Endodermal cell (in vitro differentiated cells): ENCODE measurements at regions not wholly inside any gene's neighbourhood (a gene's known extent, or its start where the extent isn't known, plus 50 kb on each side); places are given as distances from the start of the nearest gene placed in this dataset.
"Not testable (repeated sequence)": the region's sequence is repeated elsewhere in the genome, so short reads cannot be mapped to it uniquely, and the experiment has no call there.

Experiments used
- DNase-seq: peaks from one replicate; pipeline ENCODE4 v3.0.0-alpha.2; 2017
- H3K27ac ChIP-seq: 2 replicates; pipeline ENCODE4 v1.5.1; 2013; ENCODE audit warnings: mild to moderate bottlenecking, low read depth, low read length, moderate library complexity
- H3K27me3 ChIP-seq: 2 replicates; pipeline ENCODE4 v1.6.1; 2013; ENCODE audit warnings: mild to moderate bottlenecking, low read length, moderate library complexity; ENCODE audit not compliant: insufficient read depth, control insufficient read depth, poor library complexity, severe bottlenecking
- H3K36me3 ChIP-seq: 2 replicates; pipeline ENCODE4 v1.7.0; 2013; ENCODE audit warnings: mild to moderate bottlenecking, low read length, moderate library complexity; ENCODE audit not compliant: control insufficient read depth, insufficient read depth
- H3K4me1 ChIP-seq: one replicate; pipeline ENCODE4 v1.7.0; 2013; ENCODE audit warnings: low read length; ENCODE audit not compliant: control insufficient read depth, insufficient read depth
- H3K4me3 ChIP-seq: 2 replicates; pipeline ENCODE4 v1.5.1; 2013; ENCODE audit warnings: mild to moderate bottlenecking, low read length, moderate library complexity
- H3K9ac ChIP-seq: 2 replicates; pipeline ENCODE4 v1.6.1; 2013; ENCODE audit warnings: mild to moderate bottlenecking, low read length, moderate library complexity; ENCODE audit not compliant: poor library complexity, severe bottlenecking; ENCODE audit errors: extremely low read depth
- H3K9me3 ChIP-seq: 2 replicates; pipeline ENCODE4 v1.6.1; 2013; ENCODE audit warnings: mild to moderate bottlenecking, low read length, moderate library complexity; ENCODE audit not compliant: control insufficient read depth
- H3K27ac Mint-ChIP-seq: 2 replicates; pipeline ENCODE4 v1.8.0; 2020; ENCODE audit warnings: mixed read lengths
- H3K27me3 Mint-ChIP-seq: 2 replicates; pipeline ENCODE4 v1.8.0; 2021; ENCODE audit warnings: mild to moderate bottlenecking, mixed read lengths; ENCODE audit not compliant: insufficient read depth
- H3K36me3 Mint-ChIP-seq: 2 replicates; pipeline ENCODE4 v1.8.0; 2020; ENCODE audit warnings: low read depth, mixed read lengths
- H3K4me1 Mint-ChIP-seq: 2 replicates; pipeline ENCODE4 v1.8.0; 2020; ENCODE audit warnings: mixed read lengths
- H3K4me3 Mint-ChIP-seq: 2 replicates; pipeline ENCODE4 v1.8.0; 2020; ENCODE audit warnings: mild to moderate bottlenecking, moderate library complexity, mixed read lengths
- H3K9me3 Mint-ChIP-seq: 2 replicates; pipeline ENCODE4 v1.8.0; 2020; ENCODE audit warnings: mild to moderate bottlenecking, mixed read lengths
- WGBS, 2 experiments: methylation state at CpG; one replicate each; pipeline versions ENCODE4 v1.1.5 to v1.1.7; 2013; ENCODE audit warnings: missing lambda C conversion rate in 2 of 2, mixed read lengths in 1 of 2; ENCODE audit not compliant: insufficient coverage in 1 of 2, insufficient read length in 1 of 2; 5-methylcytosine and 5-hydroxymethylcytosine counted together

DNA sequence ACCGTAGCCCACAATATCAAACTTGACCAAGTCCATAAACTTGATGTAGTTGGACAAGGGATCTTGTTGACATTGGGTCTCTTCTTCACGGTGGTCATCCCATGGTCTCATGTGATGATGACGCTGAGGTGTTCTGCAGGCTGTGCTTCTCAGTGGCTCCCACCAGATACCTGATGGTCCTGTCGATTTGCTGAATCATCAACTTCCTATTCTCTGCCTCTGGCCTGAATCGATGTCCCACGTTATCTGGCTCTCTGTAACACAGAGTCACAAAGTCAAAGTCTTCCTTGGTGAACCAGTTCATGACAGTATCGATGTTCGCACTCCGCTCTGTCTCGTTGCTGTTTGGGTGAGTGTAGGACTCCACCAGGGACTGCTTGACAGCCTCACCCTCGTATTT is 217.2 kb upstream of the FRG2C start:
- not testable (repeated sequence) for H3K27ac Mint-ChIP-seq, H3K4me1 Mint-ChIP-seq, H3K9me3 ChIP-seq, H3K27me3 Mint-ChIP-seq, H3K36me3 ChIP-seq, H3K4me3 ChIP-seq, H3K27me3 ChIP-seq, H3K4me3 Mint-ChIP-seq, DNase-seq, H3K9me3 Mint-ChIP-seq, H3K4me1 ChIP-seq, H3K9ac ChIP-seq, H3K27ac ChIP-seq
- peaks cover 46% of the 10 kb centered on the region for H3K36me3 Mint-ChIP-seq
- WGBS, 2 experiments, result 93 to 96% methylated on average over 9 to 11 of the region's 11 CpGs

DNA sequence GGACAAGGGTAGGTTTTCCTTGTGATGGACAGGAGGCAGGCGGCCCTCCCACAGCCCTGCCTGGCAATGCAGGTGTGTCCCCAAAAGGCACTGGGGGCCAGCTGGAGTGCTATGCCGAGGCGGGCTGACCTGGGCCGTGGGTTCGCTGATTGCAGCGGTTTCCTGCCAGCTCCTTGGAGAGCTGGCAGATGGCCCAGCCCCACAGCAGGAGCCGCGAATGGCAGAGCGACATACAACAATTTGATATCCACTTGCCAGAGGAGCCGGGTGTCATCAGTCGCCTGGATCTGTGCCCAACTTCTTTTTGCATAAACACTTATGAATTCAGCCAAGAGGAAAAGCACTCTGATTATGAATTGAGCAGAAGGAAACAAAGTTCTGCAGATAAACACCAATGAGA is 210.8 kb upstream of the FRG2C start:
- Mint-ChIP-seq H3K36me3 (peaks cover 38% of the 10 kb centered on the region), H3K9me3 (peaks cover 30% of the 10 kb centered on the region)
- H3K9ac ChIP-seq, H3K4me1 Mint-ChIP-seq, H3K27ac ChIP-seq, H3K27me3 Mint-ChIP-seq, H3K4me3 Mint-ChIP-seq, H3K36me3 ChIP-seq, H3K4me1 ChIP-seq, H3K27ac Mint-ChIP-seq, DNase-seq, H3K4me3 ChIP-seq, H3K27me3 ChIP-seq: not testable (repeated sequence)
- WGBS, 2 experiments, result 94 to 95% methylated on average over 8 to 11 of the region's 11 CpGs
- peaks cover 18% of the 10 kb centered on the region for H3K9me3 ChIP-seq

DNA sequence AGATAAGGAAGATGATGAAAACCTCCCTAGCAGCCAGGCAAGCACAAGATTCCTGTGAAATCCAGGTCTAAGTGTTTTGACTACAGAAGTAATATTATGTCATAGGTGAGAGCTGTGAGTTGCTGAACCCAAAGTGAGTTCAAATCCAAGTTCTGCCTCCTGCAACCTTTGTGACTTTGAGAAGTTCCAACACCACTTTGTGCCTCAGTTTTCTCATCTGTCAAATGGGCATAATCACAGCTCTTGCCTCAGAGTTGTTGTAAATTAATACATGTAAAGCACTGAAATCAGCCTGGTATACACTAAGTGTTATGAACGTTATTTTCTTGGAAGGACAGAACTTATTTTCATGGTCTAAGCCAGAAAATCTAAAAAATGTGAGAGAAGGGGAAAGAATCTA is 210.3 kb upstream of the FRG2C start:
- not testable (repeated sequence) for H3K4me3 Mint-ChIP-seq, H3K9ac ChIP-seq, H3K36me3 ChIP-seq, DNase-seq, H3K27me3 Mint-ChIP-seq, H3K27me3 ChIP-seq, H3K4me3 ChIP-seq, H3K4me1 Mint-ChIP-seq, H3K4me1 ChIP-seq, H3K27ac ChIP-seq, H3K27ac Mint-ChIP-seq
- peaks cover 18% of the 10 kb centered on the region for H3K9me3 ChIP-seq
- peaks cover 35% of the 10 kb centered on the region for H3K36me3 Mint-ChIP-seq
- peaks cover 30% of the 10 kb centered on the region for H3K9me3 Mint-ChIP-seq
- WGBS, 2 experiments, result 93 to 100% methylated on average over 1 of the region's 1 CpG

DNA sequence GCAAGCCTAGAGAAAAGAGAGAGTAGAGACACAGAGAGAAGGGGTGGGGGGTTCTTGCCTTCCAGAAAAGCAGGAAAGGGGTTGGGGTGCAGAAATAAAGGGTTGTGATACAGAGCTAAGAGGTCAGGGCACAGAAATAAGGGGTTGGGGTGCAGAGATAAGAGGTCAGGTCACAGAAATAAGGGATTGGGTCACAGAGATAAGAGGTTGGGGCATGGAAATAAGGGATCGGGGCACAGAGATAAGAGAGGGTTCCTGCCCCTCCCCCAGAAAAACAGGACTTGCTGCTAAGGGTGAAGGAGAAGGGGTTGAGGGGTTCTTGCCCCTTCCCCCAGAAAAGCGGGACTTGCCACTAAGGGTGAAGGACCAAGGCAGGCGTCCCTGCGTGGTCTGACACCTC is 189.6 kb upstream of the FRG2C start:
- peaks cover 24% of the 10 kb centered on the region for H3K36me3 Mint-ChIP-seq
- DNase-seq, result not testable (repeated sequence)

DNA sequence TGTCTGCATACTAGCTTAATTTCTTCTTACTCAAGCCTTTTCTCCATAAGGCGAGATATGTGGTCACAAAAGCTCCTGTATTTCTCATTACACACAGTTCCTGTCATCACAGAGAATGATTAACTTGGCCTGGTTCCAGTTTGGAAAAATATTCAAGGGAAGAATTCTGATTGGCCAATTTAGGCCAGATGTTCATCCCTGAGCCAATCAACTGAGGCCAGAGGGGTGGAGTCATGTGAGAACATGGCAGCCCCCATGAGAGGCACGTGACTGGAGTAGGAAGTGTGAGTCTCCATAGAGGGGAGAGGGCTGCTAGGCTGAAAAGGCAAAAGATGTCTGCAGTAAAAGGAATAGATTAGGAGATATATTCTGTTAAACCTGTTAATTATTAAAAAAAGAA is 167.5 kb upstream of the FRG2C start:
- peaks cover 61% of the 10 kb centered on the region for H3K9me3 Mint-ChIP-seq

More for the DNA sequence above, 189.6 kb upstream of the FRG2C start:
- not testable (repeated sequence) for H3K4me1 ChIP-seq, H3K27ac ChIP-seq, H3K4me3 ChIP-seq, H3K27me3 ChIP-seq, H3K4me3 Mint-ChIP-seq, H3K27me3 Mint-ChIP-seq, H3K36me3 ChIP-seq, H3K27ac Mint-ChIP-seq, H3K4me1 Mint-ChIP-seq, H3K9ac ChIP-seq
- peaks cover 21% of the 10 kb centered on the region for H3K9me3 ChIP-seq
- WGBS, 2 experiments, result 94 to 97% methylated on average over 3 to 4 of the region's 4 CpGs
- peaks cover 35% of the 10 kb centered on the region for H3K9me3 Mint-ChIP-seq

GRCh38 chr3:75500357-75500756 is 163.8 kb upstream of the FRG2C start:
- peak overlapping the region; percentile 57 for H3K4me3 ChIP-seq
- Mint-ChIP-seq H3K4me1 (peaks cover 34% of the 10 kb centered on the region), H3K9me3 (peaks cover 85% of the 10 kb centered on the region), H3K27ac (peak overlapping the region; percentile 90), H3K36me3 (peaks cover 27% of the 10 kb centered on the region)
- not testable (repeated sequence) for H3K27me3 ChIP-seq, H3K36me3 ChIP-seq, H3K9ac ChIP-seq, H3K27me3 Mint-ChIP-seq, H3K4me3 Mint-ChIP-seq, DNase-seq, H3K4me1 ChIP-seq
- 70% methylated on average over 4 of the region's 4 CpGs; no CpG with 5 or more reads in 1 of the 2 experiments for WGBS, 2 experiments
- peaks cover 90% of the 10 kb centered on the region for H3K9me3 ChIP-seq
- peak overlapping the region; percentile 8 for H3K27ac ChIP-seq

More for the DNA sequence above, 167.5 kb upstream of the FRG2C start:
- not testable (repeated sequence) for H3K27ac ChIP-seq, H3K4me3 ChIP-seq, H3K36me3 ChIP-seq, H3K27ac Mint-ChIP-seq, H3K9ac ChIP-seq, H3K4me3 Mint-ChIP-seq, H3K4me1 ChIP-seq, DNase-seq, H3K27me3 Mint-ChIP-seq, H3K27me3 ChIP-seq
- H3K4me1 Mint-ChIP-seq, result peaks cover 13% of the 10 kb centered on the region
- H3K36me3 Mint-ChIP-seq, result peaks cover 17% of the 10 kb centered on the region
- H3K9me3 ChIP-seq, result peaks cover 53% of the 10 kb centered on the region
- 87 to 90% methylated on average over 2 of the region's 2 CpGs for WGBS, 2 experiments

GRCh38 chr3:75502171-75502570 is 162.0 kb upstream of the FRG2C start:
- Histone ChIP-seq H3K4me3 (peak overlapping the region; percentile 57), H3K9me3 (peaks cover 94% of the 10 kb centered on the region), H3K36me3 (peaks cover 10% of the 10 kb centered on the region), H3K9ac (peak overlapping the region; percentile 43)
- not testable (repeated sequence) for DNase-seq, H3K27ac ChIP-seq, H3K4me1 ChIP-seq, H3K27me3 ChIP-seq, H3K27me3 Mint-ChIP-seq
- Mint-ChIP-seq H3K36me3 (peaks cover 37% of the 10 kb centered on the region), H3K9me3 (peaks cover 91% of the 10 kb centered on the region), H3K4me1 (peaks cover 34% of the 10 kb centered on the region), H3K27ac (peak overlapping the region; percentile 87), H3K4me3 (peak overlapping the region; percentile 32)
- 85 to 100% methylated on average over 3 to 9 of the region's 9 CpGs for WGBS, 2 experiments
